ENCODE measurements at regions not wholly inside any gene's neighbourhood (a gene's known extent, or its start where the extent isn't known, plus 50 kb on each side); places are given as distances from the start of the nearest gene placed in this dataset.

- DNase-seq, result no peak
Measured at GRCh38 chr22:47976219-47976618, 1213.8 kb downstream of the TBC1D22A start.

GRCh38 chr22:47967831-47968230, 1205.4 kb downstream of the TBC1D22A start:
- no peak for DNase-seq

- no peak for DNase-seq
Measured at GRCh38 chr22:47966316-47966715, 1203.9 kb downstream of the TBC1D22A start.

GRCh38 chr22:47965896-47966295, 1203.4 kb downstream of the TBC1D22A start:
- DNase-seq, result no peak

GRCh38 chr22:47965066-47965465, 1202.6 kb downstream of the TBC1D22A start:
- no peak for DNase-seq

GRCh38 chr22:47963660-47964059, 1201.2 kb downstream of the TBC1D22A start:
- no peak for DNase-seq

- DNase-seq, result no peak
Measured at GRCh38 chr22:47957649-47958048, 1195.2 kb downstream of the TBC1D22A start.

- no peak for DNase-seq
Measured at GRCh38 chr22:47954107-47954506, 1191.7 kb downstream of the TBC1D22A start.

GRCh38 chr22:47944941-47945340, 1182.5 kb downstream of the TBC1D22A start:
- DNase-seq, result no peak

GRCh38 chr22:47943729-47944700, 1181.6 kb downstream of the TBC1D22A start:
- no peak for DNase-seq

GRCh38 chr22:47940211-47940610, 1177.8 kb downstream of the TBC1D22A start:
- DNase-seq, result no peak

- DNase-seq, result no peak
Measured at GRCh38 chr22:47933891-47934290, 1171.4 kb downstream of the TBC1D22A start.

GRCh38 chr22:47933226-47933625, 1170.8 kb downstream of the TBC1D22A start:
- DNase-seq, result no peak

- DNase-seq, result no peak
Measured at GRCh38 chr22:47929646-47930185, 1167.3 kb downstream of the TBC1D22A start.

- no peak for DNase-seq
Measured at GRCh38 chr22:47929073-47929472, 1166.6 kb downstream of the TBC1D22A start.

- DNase-seq, result no peak
Measured at GRCh38 chr22:47928631-47929030, 1166.2 kb downstream of the TBC1D22A start.

GRCh38 chr22:47927648-47928210, 1165.3 kb downstream of the TBC1D22A start:
- DNase-seq, result no peak

- DNase-seq, result no peak
Measured at GRCh38 chr22:47923011-47923427, 1160.6 kb downstream of the TBC1D22A start.

GRCh38 chr22:47921906-47922305, 1159.5 kb downstream of the TBC1D22A start:
- DNase-seq, result no peak

GRCh38 chr22:47920380-47920959, 1158.0 kb downstream of the TBC1D22A start:
- DNase-seq, result no peak

GRCh38 chr22:47919893-47920292, 1157.4 kb downstream of the TBC1D22A start:
- no peak for DNase-seq

- no peak for DNase-seq
Measured at GRCh38 chr22:47919001-47919441, 1156.6 kb downstream of the TBC1D22A start.

- no peak for DNase-seq
Measured at GRCh38 chr22:47918276-47918921, 1155.9 kb downstream of the TBC1D22A start.

All from inflammatory macrophage treated with lipopolysaccharide for 1 hour (primary cell).